GM19025 (cell line): ENCODE measurements at regions not wholly inside any gene's neighbourhood (a gene's known extent, or its start where the extent isn't known, plus 50 kb on each side); places are given as distances from the start of the nearest gene placed in this dataset.
A peak's percentile ranks its signal among the peaks of the same experiment; 100 is the strongest.
"Not testable (repeated sequence)": the region's sequence is repeated elsewhere in the genome, so short reads cannot be mapped to it uniquely, and the experiment has no call there.

Source experiments
- ATAC-seq: cut with Tn5 transposase; IDR thresholded peaks from one replicate; pipeline ENCODE4 v1.9.1; 2021; ENCODE audit warnings: mild to moderate bottlenecking, low read depth, moderate library complexity; ENCODE audit not compliant: unreplicated experiment

DNA sequence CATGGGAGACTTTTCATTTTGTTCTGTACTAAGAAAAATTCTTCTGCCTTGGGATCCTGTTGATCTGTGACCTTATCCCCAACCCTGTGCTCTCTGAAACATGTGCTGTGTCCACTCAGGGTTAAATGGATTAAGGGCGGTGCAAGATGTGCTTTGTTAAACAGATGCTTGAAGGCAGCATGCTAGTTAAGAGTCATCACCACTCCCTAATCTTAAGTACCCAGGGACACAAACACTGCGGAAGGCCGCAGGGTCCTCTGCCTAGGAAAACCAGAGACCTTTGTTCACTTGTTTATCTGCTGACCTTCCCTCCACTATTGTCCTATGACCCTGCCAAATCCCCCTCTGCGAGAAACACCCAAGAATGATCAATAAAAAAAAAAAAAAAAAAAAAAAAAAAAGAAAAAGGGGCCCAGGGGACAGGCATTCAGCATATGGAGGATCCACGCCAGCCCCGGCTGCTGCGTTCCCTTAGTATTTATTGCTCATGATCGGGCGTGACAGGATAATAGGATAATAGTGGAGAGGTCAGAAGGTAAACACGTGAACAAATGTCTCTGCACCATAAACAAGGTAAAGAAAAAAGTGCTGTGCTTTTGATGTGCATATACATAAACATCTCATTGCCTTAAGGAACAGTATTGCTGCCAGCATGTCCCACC lies 113.7 kb upstream of the ZNF92 start:
- not testable (repeated sequence) for ATAC-seq

DNA sequence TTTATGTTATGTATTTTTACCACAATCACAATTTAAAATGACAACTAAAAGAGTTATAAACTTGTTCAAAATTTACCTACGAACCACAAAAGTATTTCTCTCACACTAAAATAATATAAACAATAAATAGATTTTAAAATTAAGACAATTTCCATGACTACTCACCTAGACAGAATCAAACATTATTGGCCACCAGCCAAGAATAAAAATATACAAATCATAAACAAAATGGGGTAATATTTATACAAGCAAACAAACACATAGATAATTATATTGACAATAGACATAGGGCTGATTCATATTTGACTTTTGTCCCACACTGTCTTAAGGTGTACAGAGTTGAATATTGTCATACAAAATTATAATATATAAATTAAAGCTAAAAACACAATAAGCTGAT lies 119.6 kb upstream of the ZNF92 start:
- no peak for ATAC-seq

DNA sequence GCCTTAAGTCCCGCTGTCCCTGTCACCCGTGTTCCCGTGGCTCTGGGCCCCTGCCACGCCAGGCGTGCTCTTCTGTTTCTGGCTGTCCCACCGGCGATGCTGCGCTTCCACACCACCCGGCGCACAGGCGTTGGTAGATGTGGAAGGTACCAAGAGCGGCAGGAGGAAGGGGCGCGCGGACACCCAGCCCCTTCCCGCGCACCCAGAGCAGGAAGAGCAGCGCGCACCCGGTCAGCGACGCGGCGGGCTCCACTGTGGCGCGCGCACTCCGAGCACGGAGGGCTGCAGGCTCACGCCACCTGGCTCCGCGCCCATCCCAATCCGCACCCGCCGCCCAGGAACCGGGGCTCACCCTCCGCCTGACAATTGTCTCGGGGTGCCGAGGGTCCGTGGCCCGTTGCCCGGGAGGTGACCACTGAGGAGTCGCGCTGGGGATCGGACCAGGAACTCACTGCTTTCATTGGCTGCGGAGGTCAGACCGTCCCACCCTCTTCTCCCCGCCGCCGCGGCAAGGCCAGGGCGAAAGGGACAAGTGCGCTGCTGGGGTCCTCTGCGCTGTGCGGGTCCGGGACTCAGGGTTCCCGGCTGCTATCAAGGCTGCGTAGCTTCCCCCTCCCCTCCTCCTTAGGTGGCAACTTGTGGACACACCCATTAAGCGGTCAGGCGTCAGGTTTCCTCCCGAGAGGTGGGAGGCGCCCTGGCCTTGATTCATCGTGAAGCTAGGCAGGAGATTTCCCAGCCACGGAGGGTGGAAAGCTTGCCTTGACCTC lies 121.6 kb upstream of the ZNF92 start:
- ATAC-seq = peak; percentile 94

- ATAC-seq = no peak
Measured at GRCh38 chr7:65250697-65251395, 122.8 kb upstream of the ZNF92 start.

DNA sequence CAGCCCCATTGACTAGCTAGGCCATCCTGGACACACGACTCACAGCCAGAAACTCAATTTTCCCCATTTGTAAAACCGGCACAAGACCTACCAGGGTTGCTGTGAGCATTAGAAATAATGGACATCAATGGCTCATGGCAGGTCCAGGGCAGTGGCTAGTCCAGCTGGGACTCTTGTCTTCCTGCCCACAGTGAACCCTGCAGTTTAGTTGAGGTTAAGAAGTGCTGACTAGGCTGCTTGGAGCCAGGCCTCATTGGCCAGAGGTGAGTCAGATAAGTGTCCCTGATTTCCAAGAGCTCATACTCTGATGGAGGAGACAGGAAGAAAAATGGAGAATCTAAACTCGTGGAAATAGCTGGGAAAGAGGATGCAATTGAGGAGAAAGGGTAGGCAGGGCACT lies 123.4 kb upstream of the ZNF92 start:
- no peak for ATAC-seq

DNA sequence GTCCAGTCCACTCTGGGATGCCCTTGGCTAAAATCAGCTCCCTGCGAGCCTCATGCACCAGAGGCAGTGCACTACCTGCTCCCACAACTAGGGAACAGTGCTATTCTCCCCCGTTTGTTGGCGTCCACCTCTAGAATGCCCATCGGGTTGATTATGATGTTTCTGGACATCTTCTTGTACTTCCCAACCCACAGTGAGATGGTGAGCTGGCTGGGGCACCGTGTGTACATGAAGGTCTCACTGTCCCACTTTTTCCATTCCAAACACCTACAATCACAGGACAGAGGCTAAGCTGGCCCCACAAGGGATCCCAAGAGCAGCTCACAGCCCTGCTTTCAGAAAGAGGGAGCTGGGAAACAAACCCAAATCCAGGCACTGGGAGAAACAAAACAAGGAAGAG lies 126.2 kb upstream of the ZNF92 start:
- ATAC-seq = no peak

- ATAC-seq = no peak
Measured at GRCh38 chr7:65239707-65240352, 133.8 kb upstream of the ZNF92 start.

DNA sequence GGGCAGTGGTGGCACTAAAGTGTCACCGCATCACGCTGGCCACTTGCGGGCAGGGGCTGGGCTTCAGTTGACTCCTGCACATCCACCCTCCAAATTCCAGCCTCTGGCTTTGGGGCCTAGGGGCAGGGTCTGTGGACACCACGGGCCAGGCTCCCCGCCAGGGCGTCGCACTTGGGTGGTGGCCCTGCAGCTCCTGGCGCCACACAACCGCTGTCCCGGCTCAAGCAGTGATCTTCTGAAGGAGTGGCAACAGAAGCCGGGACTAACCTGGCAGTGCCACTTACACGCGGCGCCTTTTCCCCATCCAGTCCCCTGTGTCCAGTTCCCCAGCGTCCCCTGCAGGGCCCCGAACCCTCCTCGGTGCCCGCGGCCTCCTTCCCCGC lies 134.3 kb upstream of the ZNF92 start:
- no peak for ATAC-seq

- ATAC-seq = no peak
Measured at GRCh38 chr7:65238785-65239184, 134.9 kb upstream of the ZNF92 start.

GRCh38 chr7:65235586-65235985 lies 138.1 kb upstream of the ZNF92 start:
- no peak for ATAC-seq

DNA sequence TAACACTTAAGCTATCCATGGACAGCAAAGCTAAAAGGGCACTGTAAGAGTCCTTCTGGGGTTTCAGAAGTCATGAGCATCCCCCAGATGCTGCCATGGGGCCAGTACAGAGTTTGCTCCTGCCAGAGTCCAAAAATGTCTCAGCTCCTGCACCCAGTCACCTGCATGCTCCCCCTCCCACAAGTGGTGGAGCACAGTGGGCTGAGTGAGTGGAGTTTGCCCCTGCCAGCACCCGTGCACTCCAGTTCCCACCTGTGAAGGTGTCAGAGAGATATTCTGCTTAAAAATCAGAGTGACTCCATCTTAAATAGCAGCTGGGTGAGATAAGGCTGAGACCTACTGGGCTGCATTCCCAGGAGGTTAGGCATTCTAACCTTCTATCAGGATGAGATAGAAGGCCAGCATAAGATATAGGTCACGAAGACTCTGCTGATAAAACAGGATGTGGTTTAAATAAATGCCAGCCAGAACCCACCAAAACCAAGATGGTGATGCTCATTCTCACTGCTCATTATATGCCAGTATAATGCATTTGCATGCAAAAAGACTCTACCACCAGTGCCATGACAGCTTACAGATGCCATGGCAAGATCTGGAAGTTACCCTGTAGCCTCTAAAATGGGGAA lies 140.1 kb upstream of the ZNF92 start:
- ATAC-seq = no peak

- no peak for ATAC-seq
Measured at GRCh38 chr7:65230231-65230630, 143.4 kb upstream of the ZNF92 start.

DNA sequence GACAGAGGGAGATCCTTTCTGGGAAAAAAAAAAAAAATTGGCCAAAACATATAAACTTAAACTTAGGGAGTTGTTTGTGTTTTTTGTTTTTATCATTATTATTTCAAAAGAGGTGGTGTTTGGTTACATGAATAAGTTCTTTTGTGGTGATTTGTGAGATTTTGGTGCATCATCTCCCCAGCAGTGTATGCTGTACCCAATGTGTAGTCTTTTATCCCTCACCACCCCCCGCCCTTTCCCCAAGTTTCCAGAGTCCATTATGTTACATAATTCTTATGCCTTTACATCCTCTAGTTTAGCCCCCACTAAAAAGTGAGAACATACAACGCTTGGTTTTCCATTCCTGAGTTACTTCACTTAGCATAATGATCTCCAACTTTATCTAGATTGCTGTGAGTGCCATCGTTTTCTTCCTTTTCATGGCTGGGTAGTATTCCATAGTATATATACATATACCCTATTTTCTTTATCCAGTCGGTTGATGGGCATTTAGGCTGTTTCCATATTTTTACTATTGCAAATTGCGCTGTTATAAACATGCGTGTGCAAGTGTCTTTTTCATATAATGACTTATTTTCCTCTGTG lies 148.1 kb upstream of the ZNF92 start:
- no peak for ATAC-seq

GRCh38 chr7:65222655-65223054 lies 151.0 kb upstream of the ZNF92 start:
- ATAC-seq = no peak

DNA sequence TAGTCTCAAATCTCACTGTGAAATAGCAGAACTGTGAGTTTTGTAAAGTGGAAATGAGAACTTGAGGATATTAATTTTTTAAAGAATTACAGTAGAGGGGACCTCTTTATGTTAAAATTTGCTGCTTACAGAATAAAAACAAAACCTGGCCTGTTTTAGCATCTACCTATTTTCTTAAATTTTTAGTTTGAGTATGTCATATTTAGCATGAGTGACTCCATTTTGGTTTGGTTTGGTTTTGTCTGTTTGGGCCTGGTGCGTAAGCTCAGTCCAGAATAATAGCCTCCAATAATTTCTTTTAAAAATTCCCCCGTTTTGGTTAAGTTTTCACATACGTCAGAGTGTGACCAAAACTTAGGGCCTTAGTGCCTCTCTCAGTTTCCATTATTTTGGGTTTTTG lies 152.0 kb upstream of the ZNF92 start:
- ATAC-seq = no peak

DNA sequence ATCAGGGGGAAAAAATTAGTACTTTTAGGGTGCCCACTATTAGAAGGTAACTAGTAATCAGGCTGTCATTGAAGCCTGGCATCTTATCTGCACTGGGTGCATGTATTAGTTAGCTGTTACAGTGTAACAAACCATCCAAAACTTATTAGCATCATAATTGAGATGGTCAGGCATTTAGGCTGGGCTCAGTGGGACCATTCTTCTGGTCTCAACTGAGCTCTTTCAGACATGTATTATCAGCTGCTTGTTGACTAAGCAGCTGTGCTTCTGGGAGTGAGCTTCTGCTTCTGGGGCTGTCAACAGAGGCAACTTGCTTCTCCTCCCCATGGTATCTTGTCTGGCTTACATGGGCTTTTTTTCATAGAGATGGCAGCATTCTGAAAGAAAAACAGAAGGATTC lies 154.0 kb upstream of the ZNF92 start:
- no peak for ATAC-seq

GRCh38 chr7:65216469-65216868 lies 157.2 kb upstream of the ZNF92 start:
- ATAC-seq = no peak

GRCh38 chr7:65213260-65213659 lies 160.4 kb upstream of the ZNF92 start:
- not testable (repeated sequence) for ATAC-seq

DNA sequence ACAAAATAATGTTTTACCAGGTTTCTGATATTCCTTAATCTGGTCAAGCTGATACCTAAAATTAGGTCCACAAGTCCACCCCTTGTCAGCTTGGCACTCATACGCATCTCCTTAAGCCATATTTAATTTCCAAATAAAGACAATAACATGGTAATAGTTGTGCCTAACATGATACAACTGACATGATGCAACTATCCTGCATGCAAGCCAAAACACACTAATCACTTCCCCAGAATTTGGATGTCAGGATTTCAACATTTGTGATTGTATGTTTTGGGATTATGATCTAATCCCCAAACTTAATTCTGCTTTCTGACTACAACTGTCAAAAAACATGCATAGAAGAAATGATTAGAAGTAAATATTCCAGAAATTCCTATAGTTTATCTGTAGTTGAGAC lies 174.4 kb upstream of the ZNF92 start:
- ATAC-seq = not testable (repeated sequence)

- ATAC-seq = not testable (repeated sequence)
Measured at GRCh38 chr7:65193334-65194058, 180.2 kb upstream of the ZNF92 start.
